ENCODE measurements at regions not wholly inside any gene's neighbourhood (a gene's known extent, or its start where the extent isn't known, plus 50 kb on each side); places are given as distances from the start of the nearest gene placed in this dataset.
"Not testable (repeated sequence)": the region's sequence is repeated elsewhere in the genome, so short reads cannot be mapped to it uniquely, and the experiment has no call there.

DNA sequence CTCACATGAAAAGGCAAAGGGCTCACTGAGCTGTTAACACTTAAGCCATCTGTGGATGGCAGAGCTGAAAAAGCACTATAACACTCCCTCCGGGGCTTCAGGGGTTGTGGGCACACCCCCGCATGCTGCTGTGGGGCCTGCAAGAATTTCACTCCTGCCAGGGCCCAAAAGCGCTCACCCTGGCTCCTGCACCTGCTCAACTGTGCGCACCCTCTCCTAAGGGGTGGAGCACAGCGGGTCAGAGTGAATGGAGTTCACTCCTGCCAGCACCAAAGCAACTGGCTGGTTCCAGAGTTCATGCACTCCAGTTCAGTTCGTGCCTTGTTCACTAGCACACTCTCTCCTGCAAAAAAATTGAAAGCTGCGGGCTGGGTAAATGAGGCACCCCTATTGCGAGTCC lies 814.2 kb upstream of the SLC39A10 start (continued):
- TF ChIP-seq ZNF207 (IDR thresholded peaks at IDR 0.05; ENCODE audit: borderline replicate concordance), result no peak

DNA sequence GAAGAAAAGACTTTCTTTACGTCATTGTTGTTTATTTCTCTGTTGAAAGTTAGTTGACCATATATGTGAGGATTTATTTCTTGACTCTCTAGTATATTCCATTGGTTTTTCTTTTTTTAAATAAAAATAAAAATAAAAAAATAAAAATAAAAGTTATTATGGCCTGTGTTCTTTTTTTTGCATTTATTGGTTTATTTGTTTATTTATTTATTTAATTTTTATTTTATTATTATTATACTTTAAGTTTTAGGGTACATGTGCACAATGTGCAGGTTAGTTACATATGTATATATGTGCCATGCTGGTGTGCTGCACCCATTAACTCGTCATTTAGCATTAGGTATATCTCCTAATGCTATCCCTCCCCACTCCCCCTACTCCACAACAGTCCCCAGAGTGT lies 822.7 kb upstream of the SLC39A10 start:
- H3K27me3 ChIP-seq (replicated peaks in 1 of 2; ENCODE audit: control insufficient read depth in 2 of 2, insufficient read depth in 2 of 2, low read length in 1 of 2); H3K4me1 ChIP-seq (ENCODE audit: control insufficient read depth, insufficient read depth, low read length); in situ Hi-C loops (cut with MboI); ATAC-seq; intact Hi-C loops (cut with micrococcal nuclease; ENCODE audit: unreplicated experiment); FAIRE-seq; BruUV-seq (replicated peaks); H3K36me3 ChIP-seq (ENCODE audit: control insufficient read depth in 2 of 2, insufficient read depth in 2 of 2, low read length in 1 of 2); H3K4me3 ChIP-seq; SMC1A ChIA-PET (ENCODE audit: uncharacterized antibody, unreplicated experiment); H2AFZ ChIP-seq (ENCODE audit: control insufficient read depth, low read depth, low read length); POLR2A ChIA-PET; H3K27ac ChIP-seq (ENCODE audit: control insufficient read depth, insufficient read depth); H3K9me3 ChIP-seq (replicated peaks; ENCODE audit: control insufficient read depth, insufficient read depth, low read length); H3K9ac ChIP-seq (ENCODE audit: control insufficient read depth, insufficient read depth, low read length); H4K20me1 ChIP-seq (ENCODE audit: control insufficient read depth, insufficient read depth); DNase-seq (ENCODE audit: low read depth, low spot score); H3K4me2 ChIP-seq (ENCODE audit: control insufficient read depth, insufficient read depth); CTCF ChIA-PET; H3K79me2 ChIP-seq (ENCODE audit: control insufficient read depth, insufficient read depth, low read length); RAD21 ChIA-PET (ENCODE audit: unreplicated experiment): not testable (repeated sequence)
- WGBS (ENCODE audit: insufficient coverage, insufficient replicate concordance, low lambda C conversion rate, missing lambda C conversion rate), result 9% methylated on average over 2 of the region's 2 CpGs

- Histone ChIP-seq H3K27ac (ENCODE audit: control insufficient read depth, insufficient read depth) (no peak overlapping the region), H3K9ac (ENCODE audit: control insufficient read depth, insufficient read depth, low read length) (no peak overlapping the region), H3K36me3 (ENCODE audit: control insufficient read depth in 2 of 2, insufficient read depth in 2 of 2, low read length in 1 of 2) (no peaks in the 10 kb centered on the region), H2AFZ (ENCODE audit: control insufficient read depth, low read depth, low read length) (no peak overlapping the region), H3K4me1 (ENCODE audit: control insufficient read depth, insufficient read depth, low read length) (no peaks in the 10 kb centered on the region), H3K4me2 (ENCODE audit: control insufficient read depth, insufficient read depth) (no peak overlapping the region), H3K27me3 (replicated peaks in 1 of 2; ENCODE audit: control insufficient read depth in 2 of 2, insufficient read depth in 2 of 2, low read length in 1 of 2) (no peaks in the 10 kb centered on the region), H3K79me2 (ENCODE audit: control insufficient read depth, insufficient read depth, low read length) (no peaks in the 10 kb centered on the region), H3K4me3 (no peak overlapping the region), H3K9me3 (replicated peaks; ENCODE audit: control insufficient read depth, insufficient read depth, low read length) (no peaks in the 10 kb centered on the region), H4K20me1 (ENCODE audit: control insufficient read depth, insufficient read depth) (no peaks in the 10 kb centered on the region)
- BruUV-seq (replicated peaks), result no TSS peak
- SMC1A ChIA-PET (ENCODE audit: uncharacterized antibody, unreplicated experiment), result no interaction called here
- CTCF ChIA-PET, result no interaction called here
- no peak for DNase-seq (ENCODE audit: low read depth, low spot score)
- in situ Hi-C loops (cut with MboI), result no loop called here
- FAIRE-seq, result no peak
- no peak for TF ChIP-seq ESRRA (IDR thresholded peaks at IDR 0.05; ENCODE audit: low read length)
- no peak for TF ChIP-seq MAX (IDR thresholded peaks at IDR 0.05; ENCODE audit: low read depth, low read length)
- TF ChIP-seq HDAC2 (IDR thresholded peaks at IDR 0.05), result no peak
- no peak for TF ChIP-seq NR2C2 (IDR thresholded peaks at IDR 0.05; ENCODE audit: borderline replicate concordance, control insufficient read depth, insufficient read length, low read depth)
- no peak for TF ChIP-seq STAT3 (IDR thresholded peaks at IDR 0.05; ENCODE audit: low read depth, low read length)
- TF ChIP-seq, protein P1, sequence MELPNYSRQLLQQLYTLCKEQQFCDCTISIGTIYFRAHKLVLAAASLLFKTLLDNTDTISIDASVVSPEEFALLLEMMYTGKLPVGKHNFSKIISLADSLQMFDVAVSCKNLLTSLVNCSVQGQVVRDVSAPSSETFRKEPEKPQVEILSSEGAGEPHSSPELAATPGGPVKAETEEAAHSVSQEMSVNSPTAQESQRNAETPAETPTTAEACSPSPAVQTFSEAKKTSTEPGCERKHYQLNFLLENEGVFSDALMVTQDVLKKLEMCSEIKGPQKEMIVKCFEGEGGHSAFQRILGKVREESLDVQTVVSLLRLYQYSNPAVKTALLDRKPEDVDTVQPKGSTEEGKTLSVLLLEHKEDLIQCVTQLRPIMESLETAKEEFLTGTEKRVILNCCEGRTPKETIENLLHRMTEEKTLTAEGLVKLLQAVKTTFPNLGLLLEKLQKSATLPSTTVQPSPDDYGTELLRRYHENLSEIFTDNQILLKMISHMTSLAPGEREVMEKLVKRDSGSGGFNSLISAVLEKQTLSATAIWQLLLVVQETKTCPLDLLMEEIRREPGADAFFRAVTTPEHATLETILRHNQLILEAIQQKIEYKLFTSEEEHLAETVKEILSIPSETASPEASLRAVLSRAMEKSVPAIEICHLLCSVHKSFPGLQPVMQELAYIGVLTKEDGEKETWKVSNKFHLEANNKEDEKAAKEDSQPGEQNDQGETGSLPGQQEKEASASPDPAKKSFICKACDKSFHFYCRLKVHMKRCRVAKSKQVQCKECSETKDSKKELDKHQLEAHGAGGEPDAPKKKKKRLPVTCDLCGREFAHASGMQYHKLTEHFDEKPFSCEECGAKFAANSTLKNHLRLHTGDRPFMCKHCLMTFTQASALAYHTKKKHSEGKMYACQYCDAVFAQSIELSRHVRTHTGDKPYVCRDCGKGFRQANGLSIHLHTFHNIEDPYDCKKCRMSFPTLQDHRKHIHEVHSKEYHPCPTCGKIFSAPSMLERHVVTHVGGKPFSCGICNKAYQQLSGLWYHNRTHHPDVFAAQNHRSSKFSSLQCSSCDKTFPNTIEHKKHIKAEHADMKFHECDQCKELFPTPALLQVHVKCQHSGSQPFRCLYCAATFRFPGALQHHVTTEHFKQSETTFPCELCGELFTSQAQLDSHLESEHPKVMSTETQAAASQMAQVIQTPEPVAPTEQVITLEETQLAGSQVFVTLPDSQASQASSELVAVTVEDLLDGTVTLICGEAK (IDR thresholded peaks at IDR 0.05; ENCODE audit: borderline replicate concordance), result no peak
- TF ChIP-seq KDM1A (IDR thresholded peaks at IDR 0.05; ENCODE audit: borderline replicate concordance), result no peak
- no peak for TF ChIP-seq WRNIP1 (IDR thresholded peaks at IDR 0.05; ENCODE audit: borderline replicate concordance, low read depth, low read length)
- no peak for TF ChIP-seq MTA2 (IDR thresholded peaks at IDR 0.05; ENCODE audit: low read depth)
- no peak for TF ChIP-seq SIX5 (IDR thresholded peaks at IDR 0.05; ENCODE audit: low read depth, low read length, severe bottlenecking)
- RAD21 ChIA-PET (ENCODE audit: unreplicated experiment), result no interaction called here
- intact Hi-C loops (cut with micrococcal nuclease; ENCODE audit: unreplicated experiment), result loop anchor here (10.0 kb wide), 1 partner anchor 489 kb away; no protein-coding TSS in a partner anchor
- ATAC-seq, result no peak
- POLR2A ChIA-PET, result no interaction called here
Measured at GRCh38 chr2:194826241-194826640, 830.8 kb upstream of the SLC39A10 start.

Measured in GM12878 (cell line).